ENCODE measurements at regions not wholly inside any gene's neighbourhood (a gene's known extent, or its start where the extent isn't known, plus 50 kb on each side); places are given as distances from the start of the nearest gene placed in this dataset.

DNA sequence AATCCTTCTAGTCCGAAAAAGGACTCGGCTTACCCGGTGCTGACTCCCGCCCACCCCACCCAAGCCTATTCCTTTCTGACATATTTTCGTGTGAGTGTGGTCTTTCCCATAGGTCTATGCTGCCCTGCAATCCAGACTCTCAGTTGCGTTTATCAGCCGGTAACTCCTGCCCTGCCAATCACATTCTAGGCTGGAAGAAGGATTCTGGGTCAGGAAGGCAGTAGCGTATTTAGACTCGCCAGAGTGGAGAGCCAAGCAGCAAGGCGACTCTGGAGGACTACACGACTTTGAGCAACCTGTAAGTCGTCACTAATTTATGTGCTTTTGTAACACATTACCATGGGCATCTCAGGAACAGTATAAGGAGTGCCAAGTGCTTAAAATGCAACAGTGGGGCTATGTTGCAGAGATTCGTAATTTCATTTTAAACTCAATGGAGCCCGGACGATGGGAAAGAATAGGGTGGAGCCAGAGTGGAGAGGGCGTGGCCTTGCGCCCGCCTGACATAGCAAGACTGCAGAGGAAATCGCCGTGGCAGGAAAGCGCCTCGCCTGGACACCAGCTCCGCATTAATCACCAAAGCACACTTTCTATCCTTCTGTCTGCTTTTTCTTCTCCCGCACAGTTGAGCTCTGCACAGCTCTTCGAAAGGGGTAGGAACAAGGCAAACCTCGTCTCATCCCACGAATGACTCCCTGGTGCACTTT is 1044.2 kb downstream of the AGBL1 start:
- DNase-seq (ENCODE audit: insufficient read length, low spot score): no peak

DNA sequence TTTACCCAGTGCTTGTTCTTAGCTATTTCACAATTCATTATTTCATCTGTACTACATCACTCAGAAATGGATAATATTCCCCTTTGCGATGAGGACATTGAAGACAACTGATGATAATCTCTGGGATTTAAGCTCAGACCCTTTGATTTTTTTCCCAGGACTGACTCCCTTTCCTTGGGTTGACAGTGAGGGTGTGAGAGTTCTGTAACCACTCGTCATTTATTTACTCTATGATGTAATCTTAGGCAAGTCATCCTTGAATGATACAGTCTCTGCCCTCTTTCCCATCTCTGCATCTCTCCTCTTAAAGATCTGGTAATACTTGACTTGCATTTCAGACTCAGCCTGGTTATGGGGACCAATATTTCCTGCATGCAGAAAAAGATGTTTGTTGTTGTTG is 1041.7 kb downstream of the AGBL1 start:
- FAIRE-seq (no peak), DNase-seq (ENCODE audit: insufficient read length, low spot score) (no peak)

More for the DNA sequence above, 1044.2 kb downstream of the AGBL1 start:
- no peak for FAIRE-seq

DNA sequence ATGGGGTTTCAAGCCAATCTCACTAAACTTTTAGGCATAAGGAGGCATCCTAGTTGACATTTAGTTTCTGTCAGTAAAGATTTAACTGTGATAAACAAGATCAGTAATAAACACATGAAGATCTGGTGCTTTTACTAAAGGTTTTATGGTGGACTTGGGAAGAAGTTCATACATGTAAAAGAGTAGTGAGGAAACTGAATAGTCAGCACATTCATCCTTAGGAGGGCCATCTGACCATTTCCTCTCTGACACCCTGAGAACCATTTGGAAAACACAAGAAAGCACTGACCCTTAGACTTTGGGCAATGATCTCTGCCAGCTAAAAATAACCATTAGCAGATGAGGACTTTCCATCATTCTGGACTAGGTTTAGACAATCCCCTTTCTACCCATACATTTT is 1040.9 kb downstream of the AGBL1 start:
- DNase-seq (ENCODE audit: insufficient read length, low spot score): no peak
- FAIRE-seq: no peak

DNA sequence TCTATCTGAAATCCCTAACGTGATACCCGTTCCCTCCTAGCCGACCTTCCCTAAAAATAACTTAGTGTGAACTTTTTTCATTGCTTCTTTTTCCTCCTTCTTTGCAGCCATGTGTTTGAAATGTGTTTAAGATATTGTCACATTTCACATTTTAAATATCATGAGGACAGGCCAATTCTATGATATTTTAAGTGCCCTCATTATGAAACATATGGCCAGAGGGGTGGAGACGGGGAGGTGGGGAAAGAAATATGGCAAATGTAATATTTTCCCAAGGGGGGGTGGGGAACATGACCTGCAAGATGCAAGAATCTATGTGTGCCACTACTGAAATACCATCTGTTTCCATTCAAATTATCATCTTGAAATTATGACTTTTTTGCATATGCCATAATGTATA is 1039.2 kb downstream of the AGBL1 start:
- DNase-seq (ENCODE audit: insufficient read length, low spot score) (no peak), FAIRE-seq (no peak)

DNA sequence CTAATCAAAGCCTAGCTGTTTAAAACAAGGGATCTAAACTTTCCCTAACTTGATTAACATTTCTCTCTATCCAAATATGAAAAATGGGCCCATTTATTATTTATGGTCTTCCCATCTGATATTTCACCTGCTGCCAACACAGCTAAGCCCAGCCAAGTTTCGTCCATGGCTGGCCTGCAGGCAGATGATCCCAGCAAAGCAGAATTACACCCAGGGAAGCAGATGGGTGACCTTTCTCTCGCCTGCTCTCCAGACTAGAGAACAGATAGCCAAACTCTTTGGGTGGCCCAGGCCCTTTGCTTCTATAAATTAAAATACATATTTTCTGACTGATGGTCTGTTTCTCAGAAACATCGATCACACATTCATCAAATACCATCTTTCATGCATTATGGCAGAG is 1038.8 kb downstream of the AGBL1 start:
- DNase-seq (ENCODE audit: insufficient read length, low spot score) (no peak), FAIRE-seq (no peak)

DNA sequence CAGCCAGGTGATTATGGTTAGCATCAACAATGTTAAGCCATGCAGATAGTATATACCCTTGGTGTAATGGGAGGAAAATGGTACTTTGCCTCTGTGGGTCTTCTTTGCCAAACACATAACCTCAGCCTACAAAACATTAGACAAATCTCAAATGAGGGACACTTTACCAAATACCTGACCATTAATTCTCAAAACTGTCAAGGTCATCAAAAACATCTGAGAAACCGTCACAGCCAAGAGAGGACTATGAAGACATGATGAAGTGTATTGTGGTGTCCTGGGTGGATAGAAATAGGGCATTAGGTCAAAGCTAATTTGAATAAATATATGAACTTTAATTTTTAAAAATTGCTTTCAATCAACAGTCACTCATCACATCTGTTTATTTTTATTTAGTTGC is 1036.1 kb downstream of the AGBL1 start:
- no peak for FAIRE-seq

DNA sequence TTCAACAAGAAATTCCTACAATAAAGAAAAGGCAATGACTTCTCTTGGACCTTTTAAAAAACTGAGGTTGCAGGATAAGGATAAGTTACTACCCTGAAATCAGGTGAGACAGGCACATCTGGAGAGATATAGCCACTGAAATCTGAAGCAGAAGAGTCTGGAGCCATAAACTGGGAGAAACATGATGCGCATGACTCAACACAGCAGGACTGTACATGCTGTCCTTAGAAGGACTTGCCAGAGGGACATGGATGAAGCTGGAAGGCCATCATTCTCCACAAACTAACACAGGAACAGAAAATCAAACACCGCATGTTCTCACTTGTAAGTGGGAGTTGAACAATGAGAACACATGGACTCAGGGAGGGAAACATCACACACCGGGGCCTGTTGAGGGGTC is 1020.2 kb downstream of the AGBL1 start:
- no peak for FAIRE-seq
- DNase-seq (ENCODE audit: insufficient read length, low spot score): no peak

More for the DNA sequence above, 1036.1 kb downstream of the AGBL1 start:
- DNase-seq (ENCODE audit: insufficient read length, low spot score): no peak

DNA sequence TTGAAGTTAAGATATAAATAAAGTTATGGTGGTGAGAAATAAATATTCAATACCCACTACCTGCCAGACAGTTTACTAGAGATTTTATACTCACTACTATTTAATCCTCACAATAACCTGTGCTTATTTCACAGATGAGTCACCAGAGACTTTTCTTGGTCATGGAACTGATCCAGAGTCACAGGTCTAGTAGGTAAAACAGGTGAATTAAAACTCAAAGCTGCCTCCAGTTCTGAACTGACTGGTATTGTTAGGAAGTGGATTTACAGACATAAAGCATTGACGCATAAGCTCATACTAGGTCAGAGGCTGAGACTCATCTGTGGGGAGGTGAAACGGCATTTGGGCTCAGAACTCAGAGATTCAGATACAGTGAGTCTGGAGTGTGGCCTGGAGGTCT is 1009.9 kb downstream of the AGBL1 start:
- no peak for FAIRE-seq
- no peak for DNase-seq (ENCODE audit: insufficient read length, low spot score)

DNA sequence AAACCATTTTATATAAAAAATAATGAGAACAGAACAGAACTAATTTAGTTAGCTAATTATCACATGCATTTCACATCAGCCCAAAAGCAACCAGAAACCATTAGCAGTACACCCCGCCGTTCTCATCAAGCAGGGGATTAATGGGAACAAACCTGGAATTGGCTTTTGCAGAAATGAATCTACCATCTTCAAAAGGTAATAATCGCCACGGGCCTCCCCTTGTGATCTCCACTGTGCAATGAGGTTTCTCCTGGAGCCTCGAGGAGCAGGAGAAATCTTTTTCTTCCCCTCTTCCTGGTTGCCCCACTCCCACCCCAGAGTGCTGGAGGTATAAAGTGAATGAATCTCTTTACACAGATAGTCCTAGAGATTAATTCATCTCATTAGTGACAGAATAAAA is 1003.5 kb downstream of the AGBL1 start:
- no peak for FAIRE-seq
- no peak for DNase-seq (ENCODE audit: insufficient read length, low spot score)

DNA sequence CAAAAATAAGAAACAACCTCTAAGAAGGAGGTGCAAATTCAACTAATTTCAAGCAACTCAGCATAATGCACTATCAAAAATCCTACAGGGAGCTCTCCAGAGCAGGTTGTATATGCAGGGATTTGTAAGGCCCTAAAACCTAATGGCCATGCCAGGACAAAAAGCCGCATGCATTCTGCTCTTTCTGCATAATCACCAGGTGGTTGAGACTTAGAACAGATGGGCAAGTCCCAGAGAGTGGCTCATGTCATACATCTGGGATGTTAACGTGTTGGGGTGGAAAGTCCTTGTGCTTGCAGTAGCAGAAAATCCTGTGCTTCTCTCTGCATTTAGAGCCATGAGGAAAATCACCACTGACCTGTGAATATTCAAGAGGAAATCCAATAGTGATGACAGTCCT is 1002.9 kb downstream of the AGBL1 start:
- FAIRE-seq (no peak), DNase-seq (ENCODE audit: insufficient read length, low spot score) (no peak)

DNA sequence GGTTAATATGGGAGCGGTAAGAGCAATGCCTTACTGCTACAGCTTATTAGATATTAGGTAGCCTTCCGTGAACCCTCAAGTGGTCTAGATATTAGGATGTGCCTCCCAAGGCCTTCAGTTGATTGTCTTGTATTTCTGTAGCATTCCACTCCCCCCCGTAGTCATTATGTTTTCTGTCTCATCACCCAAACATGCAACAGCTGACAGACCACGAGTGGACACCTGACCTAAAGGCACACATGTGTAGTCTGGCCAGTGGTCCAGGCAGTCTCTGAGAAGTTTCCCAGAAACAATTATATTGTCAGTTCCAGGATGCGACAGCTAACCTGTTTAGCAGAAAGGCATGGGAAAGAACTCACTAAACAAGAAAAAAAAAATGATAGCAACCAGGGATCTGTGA is 1000.9 kb downstream of the AGBL1 start:
- FAIRE-seq: no peak

More for the DNA sequence above, 1000.9 kb downstream of the AGBL1 start:
- DNase-seq (ENCODE audit: insufficient read length, low spot score): no peak
